HT-29 (cell line): ENCODE measurements at regions not wholly inside any gene's neighbourhood (a gene's known extent, or its start where the extent isn't known, plus 50 kb on each side); places are given as distances from the start of the nearest gene placed in this dataset.
"Not testable (repeated sequence)": the region's sequence is repeated elsewhere in the genome, so short reads cannot be mapped to it uniquely, and the experiment has no call there.

ENCODE experiments used
- DNase-seq: peaks from one replicate; pipeline ENCODE4 v3.0.0-alpha.2; 2015; ENCODE audit warnings: low spot score

GRCh38 chr18:1483385-1483784, 578.7 kb downstream of the ADCYAP1 start:
- DNase-seq = no peak

- no peak for DNase-seq
These were observed 582.8 kb downstream of the ADCYAP1 start for GRCh38 chr18:1487457-1487856.

DNA sequence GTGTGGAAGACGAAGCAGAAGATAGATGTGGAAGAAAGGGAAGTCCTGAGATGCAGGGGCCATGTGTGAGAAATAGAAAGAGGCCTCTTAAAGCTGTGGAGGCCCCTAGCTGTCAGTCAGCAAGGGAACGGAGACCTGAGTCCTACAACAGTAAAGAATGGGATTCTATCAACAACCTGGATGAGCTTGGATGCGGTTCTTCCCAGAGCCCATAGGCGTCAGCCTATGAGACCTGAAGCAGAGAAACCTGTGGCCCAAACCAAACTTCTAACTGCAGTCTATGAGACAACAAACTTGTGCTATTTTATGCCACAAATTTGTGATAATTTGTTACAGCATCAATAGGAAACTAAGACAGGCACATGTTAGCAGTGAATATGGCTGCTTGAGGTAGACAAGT, 583.7 kb downstream of the ADCYAP1 start:
- no peak for DNase-seq

DNA sequence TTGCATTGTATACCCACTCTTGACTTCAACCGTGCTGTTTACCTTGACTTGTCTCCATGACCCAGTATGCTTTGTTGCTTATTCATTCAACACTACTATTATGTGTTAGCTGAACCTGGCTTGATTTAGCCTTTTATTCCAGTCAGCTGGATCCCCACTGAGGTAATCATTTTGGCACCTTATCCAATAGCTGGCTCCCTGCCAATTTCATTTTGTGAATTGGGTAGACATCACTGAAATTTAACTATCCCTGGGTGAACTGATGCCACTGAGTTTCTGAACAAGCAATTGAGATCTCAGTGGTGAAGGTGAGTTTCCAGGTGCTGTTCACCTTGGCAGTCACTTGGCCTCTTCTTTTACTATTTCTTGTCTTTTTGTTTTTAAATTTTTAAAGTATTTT, 584.3 kb downstream of the ADCYAP1 start:
- no peak for DNase-seq

GRCh38 chr18:1495387-1495786, 590.7 kb downstream of the ADCYAP1 start:
- DNase-seq = no peak

GRCh38 chr18:1496096-1496495, 591.4 kb downstream of the ADCYAP1 start:
- no peak for DNase-seq

DNA sequence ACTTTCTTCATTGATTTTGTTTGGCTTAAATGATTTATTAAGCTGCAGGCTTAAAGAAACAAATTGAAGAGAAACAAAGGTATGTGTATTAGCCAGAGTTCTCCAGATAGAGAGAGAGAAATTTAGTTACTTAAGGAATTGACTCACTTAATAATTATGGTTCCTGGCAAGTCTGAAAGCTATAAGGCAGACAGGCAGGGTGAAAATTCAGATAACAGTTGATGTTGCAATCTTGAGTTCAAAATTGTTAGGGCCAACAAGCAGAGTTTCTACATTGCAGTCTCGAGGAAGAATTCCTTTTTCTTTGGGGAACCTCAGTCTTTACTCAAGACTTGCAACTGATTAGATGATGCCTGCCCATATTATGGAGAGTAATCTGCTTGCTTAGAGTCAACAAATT, 593.5 kb downstream of the ADCYAP1 start:
- no peak for DNase-seq

DNA sequence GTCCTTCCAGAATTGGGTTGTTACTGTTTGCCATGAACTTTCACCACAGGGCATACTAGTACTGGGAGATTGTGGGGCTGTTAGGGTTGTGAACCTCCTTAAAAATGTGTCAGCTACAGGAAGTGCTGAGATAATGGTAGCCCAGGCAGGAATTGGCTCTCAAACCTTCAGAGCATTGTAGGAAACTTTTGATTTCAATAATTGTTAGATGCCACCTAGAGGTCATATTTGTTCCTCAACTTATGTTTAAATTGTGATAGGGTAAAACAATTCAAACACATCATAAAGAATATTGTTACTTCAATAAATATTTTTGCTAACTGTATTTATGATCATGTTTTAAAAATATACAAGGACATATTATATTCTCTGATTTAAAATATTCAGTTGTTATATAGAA, 594.6 kb downstream of the ADCYAP1 start:
- DNase-seq = peak; percentile 36

DNA sequence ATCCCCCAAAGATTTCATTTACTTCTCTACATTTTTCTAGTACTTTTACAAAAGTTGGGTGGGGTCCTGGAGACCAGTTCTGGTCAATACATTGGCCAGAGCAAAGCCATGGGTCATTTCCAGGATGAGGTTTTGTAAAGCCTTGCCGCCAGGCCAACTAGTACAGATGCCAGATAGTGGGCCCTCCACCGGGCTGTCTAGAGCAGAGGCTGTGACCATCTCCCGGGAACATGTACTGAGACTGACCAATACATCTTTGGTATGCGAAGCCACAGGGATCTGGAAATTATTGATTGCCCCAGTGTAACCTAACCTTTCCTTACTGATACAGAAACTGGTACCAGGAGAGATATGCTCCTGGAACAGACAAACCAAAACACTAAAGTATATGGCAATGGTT, 599.2 kb downstream of the ADCYAP1 start:
- DNase-seq = no peak

- DNase-seq = no peak
These were observed 601.2 kb downstream of the ADCYAP1 start for GRCh38 chr18:1505856-1506255.

- no peak for DNase-seq
These were observed 606.0 kb downstream of the ADCYAP1 start for GRCh38 chr18:1510542-1511179.

GRCh38 chr18:1511619-1512311, 607.1 kb downstream of the ADCYAP1 start:
- no peak for DNase-seq

DNA sequence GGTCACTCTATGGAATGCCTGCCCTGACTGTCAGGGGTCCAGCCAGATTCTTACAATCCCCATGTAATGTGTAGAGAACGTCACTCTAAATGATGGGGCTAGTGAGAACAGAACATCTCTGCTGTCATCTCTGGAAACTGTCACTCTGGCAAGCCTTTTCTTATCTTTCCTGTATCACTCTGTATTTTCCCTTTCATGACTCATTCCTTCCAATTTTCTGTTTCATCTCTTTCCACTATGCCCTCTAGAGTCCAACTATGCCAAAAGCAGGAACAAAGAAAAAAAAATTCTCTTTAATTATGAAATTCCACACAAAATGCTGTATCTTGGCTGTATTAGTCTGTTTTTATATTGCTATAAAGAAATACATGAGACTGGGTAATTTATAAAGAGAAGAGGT, 608.8 kb downstream of the ADCYAP1 start:
- no peak for DNase-seq

GRCh38 chr18:1521588-1522248, 617.0 kb downstream of the ADCYAP1 start:
- not testable (repeated sequence) for DNase-seq

DNA sequence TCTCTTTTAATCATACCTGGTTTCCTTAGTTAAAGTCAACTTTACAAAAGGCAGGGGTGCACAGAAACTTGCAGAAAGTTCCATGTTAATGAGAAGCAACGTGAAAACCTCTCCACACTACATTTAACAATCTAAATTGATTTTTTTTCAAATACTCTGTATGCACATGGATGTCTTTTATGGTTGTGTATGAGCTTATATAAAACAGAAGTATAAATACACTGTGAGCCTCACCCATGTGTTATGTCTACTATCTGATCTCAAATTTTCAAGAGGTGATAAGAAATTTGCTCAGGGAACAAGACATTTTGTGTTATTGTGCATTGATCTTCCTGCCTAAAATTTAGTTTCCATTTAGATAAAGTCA, 617.6 kb downstream of the ADCYAP1 start:
- no peak for DNase-seq

DNA sequence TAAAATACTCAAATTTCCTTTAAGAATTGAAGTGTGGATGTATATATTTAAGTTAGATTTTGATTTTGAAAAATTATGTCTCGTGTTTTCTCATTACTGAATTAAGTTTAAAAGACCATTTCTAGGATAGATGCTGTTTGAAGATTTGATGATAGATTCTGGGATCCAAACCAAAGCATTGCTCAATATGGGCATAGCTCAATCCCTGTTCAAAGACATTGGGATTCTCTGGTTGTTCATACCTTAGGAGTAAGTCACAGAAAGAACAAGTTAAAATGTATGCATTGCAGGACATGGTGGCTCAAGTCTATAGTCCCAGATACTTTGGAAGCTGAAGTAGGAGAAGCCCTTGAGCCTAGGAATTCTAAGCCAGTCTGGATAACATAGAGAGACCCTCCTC, 622.3 kb downstream of the ADCYAP1 start:
- DNase-seq = no peak

- no peak for DNase-seq
These were observed 623.1 kb downstream of the ADCYAP1 start for GRCh38 chr18:1527805-1528204.

DNA sequence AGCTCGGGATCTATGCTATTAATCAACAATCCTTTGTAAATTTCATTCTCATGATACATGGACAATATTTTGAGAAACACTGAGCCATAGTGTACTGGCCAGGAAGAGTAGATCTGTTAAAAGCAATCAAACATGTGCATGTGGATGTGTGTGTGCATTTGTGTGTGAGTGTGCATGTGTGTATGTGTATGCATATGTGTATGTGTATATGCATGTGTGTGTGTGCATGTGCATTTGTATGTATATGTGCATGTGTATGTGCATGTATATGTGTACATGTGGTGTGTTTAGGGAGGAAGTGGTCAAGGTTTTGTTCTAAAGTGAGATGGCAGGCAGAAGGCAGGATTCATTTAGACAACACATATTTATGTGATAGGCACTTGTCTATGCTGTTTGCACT, 623.8 kb downstream of the ADCYAP1 start:
- no peak for DNase-seq

GRCh38 chr18:1528964-1529509, 624.4 kb downstream of the ADCYAP1 start:
- no peak for DNase-seq

GRCh38 chr18:1530650-1531049, 626.0 kb downstream of the ADCYAP1 start:
- no peak for DNase-seq

DNA sequence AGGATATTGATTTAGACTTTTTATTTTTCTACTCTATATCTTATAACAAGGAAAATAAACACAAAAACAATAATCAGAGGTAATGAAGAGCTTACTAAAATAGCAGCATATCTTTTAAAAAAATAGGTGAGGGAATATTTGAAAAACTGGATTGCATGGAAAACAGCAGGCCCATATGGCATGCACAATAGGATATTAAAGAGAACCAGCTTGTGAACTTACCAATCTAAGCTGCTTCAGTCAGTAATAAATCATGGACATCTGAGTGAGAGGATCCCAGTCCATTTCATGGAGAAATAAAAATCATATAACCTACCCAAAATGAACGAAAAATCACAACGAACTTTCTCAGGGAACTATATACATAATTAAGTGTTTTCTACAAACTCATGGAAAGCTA, 634.6 kb downstream of the ADCYAP1 start:
- DNase-seq = no peak

DNA sequence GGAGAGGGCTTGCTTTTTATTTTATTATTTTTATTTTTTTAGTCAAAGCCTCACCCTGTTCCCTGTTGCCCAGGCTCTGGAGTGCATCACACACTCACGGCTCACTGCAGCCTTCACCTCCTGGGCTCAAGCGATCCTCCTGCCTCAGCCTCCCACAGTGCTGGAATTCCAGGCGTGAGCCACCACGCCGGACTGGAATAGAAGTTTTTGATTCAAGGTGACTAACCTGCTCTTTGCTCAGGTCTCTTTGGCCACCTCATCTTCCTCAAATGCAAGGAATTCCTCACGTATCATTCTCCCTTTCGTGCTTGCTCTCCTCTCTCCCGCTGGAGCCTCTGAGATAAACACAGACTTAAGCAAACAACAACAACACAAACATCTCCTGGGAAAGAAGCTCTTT, 636.8 kb downstream of the ADCYAP1 start:
- DNase-seq = no peak

DNA sequence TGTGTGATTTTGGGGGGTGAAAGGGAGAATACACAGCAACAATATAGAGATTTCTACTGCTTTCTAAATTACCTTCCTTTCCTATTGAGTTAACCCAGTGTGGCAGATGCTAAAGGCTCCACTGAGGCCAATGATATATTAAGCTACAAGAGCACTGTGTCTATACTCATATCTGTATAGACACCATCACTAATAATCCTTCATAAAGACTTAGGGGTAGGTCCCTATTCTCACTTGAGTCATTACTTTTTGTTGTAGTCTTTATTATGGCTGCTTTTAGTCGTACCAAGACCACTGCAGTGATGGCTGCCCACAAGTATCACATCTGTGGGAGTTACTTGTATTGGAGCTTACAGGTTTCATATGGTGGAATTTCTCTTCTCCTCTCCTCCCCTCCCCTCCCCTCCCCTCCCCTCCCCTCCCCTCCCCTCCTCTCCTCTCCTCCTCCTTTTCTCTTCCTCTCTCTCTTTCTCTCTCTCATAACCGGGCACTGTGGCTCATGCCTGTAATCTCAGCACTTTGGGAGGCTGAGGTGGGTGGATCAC, 637.6 kb downstream of the ADCYAP1 start:
- no peak for DNase-seq
